ENCODE measurements at regions not wholly inside any gene's neighbourhood (a gene's known extent, or its start where the extent isn't known, plus 50 kb on each side); places are given as distances from the start of the nearest gene placed in this dataset.

DNA sequence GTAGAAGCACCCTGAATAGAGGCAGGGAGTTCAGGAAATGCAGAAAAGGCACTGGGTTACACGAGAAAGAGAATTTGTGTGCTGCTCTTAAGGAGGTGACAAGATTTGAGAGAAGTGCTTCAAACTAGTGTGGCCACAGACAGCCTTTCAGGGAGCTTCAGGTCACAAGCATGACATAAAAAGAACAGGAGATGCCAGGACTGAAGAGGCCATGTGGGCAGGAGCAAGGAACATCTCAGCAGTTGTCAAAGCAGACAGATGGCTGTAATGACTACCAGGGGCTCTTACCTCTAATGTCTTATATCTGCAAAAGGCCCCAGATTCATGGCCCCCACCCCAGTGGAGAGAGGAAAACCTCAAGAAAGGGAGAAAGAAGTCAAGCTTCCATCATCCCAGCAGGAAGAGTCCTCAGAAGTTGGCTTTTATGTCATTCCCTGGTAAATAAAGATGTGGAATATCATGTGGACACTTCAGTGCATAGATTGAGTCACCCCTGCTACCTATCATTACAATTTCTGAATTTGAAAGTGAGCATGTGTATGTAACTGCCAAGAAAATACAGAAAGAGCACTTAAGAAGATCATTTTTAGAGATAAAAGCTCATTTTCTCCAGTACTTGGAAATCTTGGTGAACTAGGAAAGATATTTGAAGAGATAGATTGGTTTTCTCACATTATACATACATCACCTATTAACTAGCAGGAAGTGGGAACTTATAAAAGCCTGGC is 214.4 kb upstream of the RORB start:
- no peak for TF ChIP-seq POLR2A (IDR thresholded peaks at IDR 0.05)
- TF ChIP-seq, protein P1, sequence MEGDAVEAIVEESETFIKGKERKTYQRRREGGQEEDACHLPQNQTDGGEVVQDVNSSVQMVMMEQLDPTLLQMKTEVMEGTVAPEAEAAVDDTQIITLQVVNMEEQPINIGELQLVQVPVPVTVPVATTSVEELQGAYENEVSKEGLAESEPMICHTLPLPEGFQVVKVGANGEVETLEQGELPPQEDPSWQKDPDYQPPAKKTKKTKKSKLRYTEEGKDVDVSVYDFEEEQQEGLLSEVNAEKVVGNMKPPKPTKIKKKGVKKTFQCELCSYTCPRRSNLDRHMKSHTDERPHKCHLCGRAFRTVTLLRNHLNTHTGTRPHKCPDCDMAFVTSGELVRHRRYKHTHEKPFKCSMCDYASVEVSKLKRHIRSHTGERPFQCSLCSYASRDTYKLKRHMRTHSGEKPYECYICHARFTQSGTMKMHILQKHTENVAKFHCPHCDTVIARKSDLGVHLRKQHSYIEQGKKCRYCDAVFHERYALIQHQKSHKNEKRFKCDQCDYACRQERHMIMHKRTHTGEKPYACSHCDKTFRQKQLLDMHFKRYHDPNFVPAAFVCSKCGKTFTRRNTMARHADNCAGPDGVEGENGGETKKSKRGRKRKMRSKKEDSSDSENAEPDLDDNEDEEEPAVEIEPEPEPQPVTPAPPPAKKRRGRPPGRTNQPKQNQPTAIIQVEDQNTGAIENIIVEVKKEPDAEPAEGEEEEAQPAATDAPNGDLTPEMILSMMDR (IDR thresholded peaks at IDR 0.05): no peak
